ENCODE measurements at regions not wholly inside any gene's neighbourhood (a gene's known extent, or its start where the extent isn't known, plus 50 kb on each side); places are given as distances from the start of the nearest gene placed in this dataset.

DNA sequence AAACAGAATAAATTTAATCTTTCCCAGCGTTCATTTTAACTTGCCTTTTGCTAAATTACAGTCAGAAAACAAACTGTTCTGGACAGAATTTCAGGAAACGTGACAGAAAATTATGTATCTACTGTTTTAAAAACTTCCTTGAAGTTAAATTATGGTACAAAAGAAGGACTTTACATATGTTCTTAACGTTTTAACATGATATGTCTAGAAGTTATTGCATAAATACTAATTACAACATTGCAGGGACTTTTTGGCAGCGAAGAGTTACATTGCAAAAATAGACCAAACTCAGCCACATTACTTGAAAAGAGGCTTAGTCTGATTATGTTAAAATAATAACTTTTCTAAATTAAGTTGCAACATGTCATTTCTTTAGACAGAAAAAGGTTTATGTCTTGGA, 142.1 kb upstream of the IMPG1 start:
- TF ChIP-seq CTCF (IDR thresholded peaks at IDR 0.05 in 2 of 3, conservative IDR thresholded peaks at IDR 0.05 in 1 of 3; ENCODE audit: insufficient read depth in 2 of 3, low read depth in 1 of 3, low read length in 3 of 3) (no peak), FOXO4 (CRISPR knock-in tag; IDR thresholded peaks at IDR 0.05) (no peak), CREM (IDR thresholded peaks at IDR 0.05; ENCODE audit: low read depth) (no peak), ADNP (tag; IDR thresholded peaks at IDR 0.05) (no peak), ARID4B (CRISPR knock-in tag; IDR thresholded peaks at IDR 0.05) (no peak), FOXM1 (IDR thresholded peaks at IDR 0.05; ENCODE audit: low read depth) (no peak), FOXM1 (CRISPR knock-in tag; IDR thresholded peaks at IDR 0.05; ENCODE audit: low read depth) (no peak)
- TF ChIP-seq, protein P1, sequence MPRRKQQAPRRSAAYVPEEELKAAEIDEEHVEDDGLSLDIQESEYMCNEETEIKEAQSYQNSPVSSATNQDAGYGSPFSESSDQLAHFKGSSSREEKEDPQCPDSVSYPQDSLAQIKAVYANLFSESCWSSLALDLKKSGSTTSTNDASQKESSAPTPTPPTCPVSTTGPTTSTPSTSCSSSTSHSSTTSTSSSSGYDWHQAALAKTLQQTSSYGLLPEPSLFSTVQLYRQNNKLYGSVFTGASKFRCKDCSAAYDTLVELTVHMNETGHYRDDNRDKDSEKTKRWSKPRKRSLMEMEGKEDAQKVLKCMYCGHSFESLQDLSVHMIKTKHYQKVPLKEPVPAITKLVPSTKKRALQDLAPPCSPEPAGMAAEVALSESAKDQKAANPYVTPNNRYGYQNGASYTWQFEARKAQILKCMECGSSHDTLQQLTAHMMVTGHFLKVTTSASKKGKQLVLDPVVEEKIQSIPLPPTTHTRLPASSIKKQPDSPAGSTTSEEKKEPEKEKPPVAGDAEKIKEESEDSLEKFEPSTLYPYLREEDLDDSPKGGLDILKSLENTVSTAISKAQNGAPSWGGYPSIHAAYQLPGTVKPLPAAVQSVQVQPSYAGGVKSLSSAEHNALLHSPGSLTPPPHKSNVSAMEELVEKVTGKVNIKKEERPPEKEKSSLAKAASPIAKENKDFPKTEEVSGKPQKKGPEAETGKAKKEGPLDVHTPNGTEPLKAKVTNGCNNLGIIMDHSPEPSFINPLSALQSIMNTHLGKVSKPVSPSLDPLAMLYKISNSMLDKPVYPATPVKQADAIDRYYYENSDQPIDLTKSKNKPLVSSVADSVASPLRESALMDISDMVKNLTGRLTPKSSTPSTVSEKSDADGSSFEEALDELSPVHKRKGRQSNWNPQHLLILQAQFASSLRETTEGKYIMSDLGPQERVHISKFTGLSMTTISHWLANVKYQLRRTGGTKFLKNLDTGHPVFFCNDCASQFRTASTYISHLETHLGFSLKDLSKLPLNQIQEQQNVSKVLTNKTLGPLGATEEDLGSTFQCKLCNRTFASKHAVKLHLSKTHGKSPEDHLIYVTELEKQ (CRISPR knock-in tag; IDR thresholded peaks at IDR 0.05), result no peak
- TF ChIP-seq, protein P2, sequence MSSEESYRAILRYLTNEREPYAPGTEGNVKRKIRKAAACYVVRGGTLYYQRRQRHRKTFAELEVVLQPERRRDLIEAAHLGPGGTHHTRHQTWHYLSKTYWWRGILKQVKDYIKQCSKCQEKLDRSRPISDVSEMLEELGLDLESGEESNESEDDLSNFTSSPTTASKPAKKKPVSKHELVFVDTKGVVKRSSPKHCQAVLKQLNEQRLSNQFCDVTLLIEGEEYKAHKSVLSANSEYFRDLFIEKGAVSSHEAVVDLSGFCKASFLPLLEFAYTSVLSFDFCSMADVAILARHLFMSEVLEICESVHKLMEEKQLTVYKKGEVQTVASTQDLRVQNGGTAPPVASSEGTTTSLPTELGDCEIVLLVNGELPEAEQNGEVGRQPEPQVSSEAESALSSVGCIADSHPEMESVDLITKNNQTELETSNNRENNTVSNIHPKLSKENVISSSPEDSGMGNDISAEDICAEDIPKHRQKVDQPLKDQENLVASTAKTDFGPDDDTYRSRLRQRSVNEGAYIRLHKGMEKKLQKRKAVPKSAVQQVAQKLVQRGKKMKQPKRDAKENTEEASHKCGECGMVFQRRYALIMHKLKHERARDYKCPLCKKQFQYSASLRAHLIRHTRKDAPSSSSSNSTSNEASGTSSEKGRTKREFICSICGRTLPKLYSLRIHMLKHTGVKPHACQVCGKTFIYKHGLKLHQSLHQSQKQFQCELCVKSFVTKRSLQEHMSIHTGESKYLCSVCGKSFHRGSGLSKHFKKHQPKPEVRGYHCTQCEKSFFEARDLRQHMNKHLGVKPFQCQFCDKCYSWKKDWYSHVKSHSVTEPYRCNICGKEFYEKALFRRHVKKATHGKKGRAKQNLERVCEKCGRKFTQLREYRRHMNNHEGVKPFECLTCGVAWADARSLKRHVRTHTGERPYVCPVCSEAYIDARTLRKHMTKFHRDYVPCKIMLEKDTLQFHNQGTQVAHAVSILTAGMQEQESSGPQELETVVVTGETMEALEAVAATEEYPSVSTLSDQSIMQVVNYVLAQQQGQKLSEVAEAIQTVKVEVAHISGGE (CRISPR knock-in tag; IDR thresholded peaks at IDR 0.05), result no peak
- TF ChIP-seq, protein P3, sequence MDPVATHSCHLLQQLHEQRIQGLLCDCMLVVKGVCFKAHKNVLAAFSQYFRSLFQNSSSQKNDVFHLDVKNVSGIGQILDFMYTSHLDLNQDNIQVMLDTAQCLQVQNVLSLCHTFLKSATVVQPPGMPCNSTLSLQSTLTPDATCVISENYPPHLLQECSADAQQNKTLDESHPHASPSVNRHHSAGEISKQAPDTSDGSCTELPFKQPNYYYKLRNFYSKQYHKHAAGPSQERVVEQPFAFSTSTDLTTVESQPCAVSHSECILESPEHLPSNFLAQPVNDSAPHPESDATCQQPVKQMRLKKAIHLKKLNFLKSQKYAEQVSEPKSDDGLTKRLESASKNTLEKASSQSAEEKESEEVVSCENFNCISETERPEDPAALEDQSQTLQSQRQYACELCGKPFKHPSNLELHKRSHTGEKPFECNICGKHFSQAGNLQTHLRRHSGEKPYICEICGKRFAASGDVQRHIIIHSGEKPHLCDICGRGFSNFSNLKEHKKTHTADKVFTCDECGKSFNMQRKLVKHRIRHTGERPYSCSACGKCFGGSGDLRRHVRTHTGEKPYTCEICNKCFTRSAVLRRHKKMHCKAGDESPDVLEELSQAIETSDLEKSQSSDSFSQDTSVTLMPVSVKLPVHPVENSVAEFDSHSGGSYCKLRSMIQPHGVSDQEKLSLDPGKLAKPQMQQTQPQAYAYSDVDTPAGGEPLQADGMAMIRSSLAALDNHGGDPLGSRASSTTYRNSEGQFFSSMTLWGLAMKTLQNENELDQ (CRISPR knock-in tag; IDR thresholded peaks at IDR 0.05; ENCODE audit: borderline replicate concordance), result no peak

Data from K562 (cell line).